AG04450 (cell line): ENCODE measurements at regions not wholly inside any gene's neighbourhood (a gene's known extent, or its start where the extent isn't known, plus 50 kb on each side); places are given as distances from the start of the nearest gene placed in this dataset.
A peak's percentile ranks its signal among the peaks of the same experiment; 100 is the strongest.

Source experiments
- CTCF ChIA-PET: fragments of 300-600, 350-600 bp; formaldehyde crosslinking; extraction: SDS; loops from one replicate; lab custom pipeline; 2022; ENCODE audit warnings: antibody characterized with exemption, inconsistent platforms; lab: Charles Lee
- POLR2A ChIA-PET: fragments of 350-600 bp; formaldehyde crosslinking; extraction: SDS; loops from one replicate; lab custom pipeline; 2021; ENCODE audit warnings: antibody characterized with exemption, inconsistent platforms; lab: Yijun Ruan, JAX
- DNase-seq: peaks from one replicate; pipeline ENCODE4 v3.0.0-alpha.2; 2011; ENCODE audit warnings: low read depth, low spot score
- H3K27ac ChIP-seq: one replicate; pipeline ENCODE4 v1.5.1; 2012; ENCODE audit warnings: low read depth, low read length, control low read depth
- H3K27me3 ChIP-seq: one replicate; pipeline ENCODE4 v1.6.0; 2012; ENCODE audit warnings: low read length; ENCODE audit not compliant: control insufficient read depth, insufficient read depth
- H3K4me3 ChIP-seq: 2 replicates; pipeline ENCODE4 v1.5.1; 2011; ENCODE audit warnings: mild to moderate bottlenecking, low read depth, low read length, control low read depth
- H3K9me3 ChIP-seq: 2 replicates; pipeline ENCODE4 v1.5.1; 2012; ENCODE audit warnings: low read length; ENCODE audit not compliant: control insufficient read depth, insufficient read depth
- CTCF ChIP-seq: IDR thresholded peaks from 2 replicates; pipeline ENCODE4 v1.5.1; 2011; ENCODE audit warnings: low read depth, low read length, control low read depth, inconsistent platforms

- POLR2A ChIA-PET, result no interaction called here
- H3K4me3 ChIP-seq, result no peak overlapping the region
- CTCF ChIA-PET, result interaction anchor here (0.8 kb wide), 1 partner anchor 561 kb away, joined by 4 read pairs; no protein-coding TSS in a partner anchor
- no peak for DNase-seq
- H3K9me3 ChIP-seq, result peaks cover 5% of the 10 kb centered on the region
- H3K27me3 ChIP-seq, result no peaks in the 10 kb centered on the region
- peak; percentile 20; the same call in 1 of the 2 replicates for TF ChIP-seq CTCF
- no peak overlapping the region for H3K27ac ChIP-seq
Observed at GRCh38 chr9:23088932-23089364, 642.3 kb downstream of the DMRTA1 start.

- Histone ChIP-seq H3K27me3 (no peaks in the 10 kb centered on the region), H3K4me3 (no peak overlapping the region), H3K27ac (no peak overlapping the region), H3K9me3 (no peaks in the 10 kb centered on the region)
- DNase-seq, result peak; percentile 49
- no peak for TF ChIP-seq CTCF
- POLR2A ChIA-PET, result interaction anchor here (0.6 kb wide), 1 partner anchor 87 kb away, joined by 4 read pairs; no protein-coding TSS in a partner anchor
- CTCF ChIA-PET, result no interaction called here
Observed at GRCh38 chr9:23117616-23118015, 671.0 kb downstream of the DMRTA1 start.

GRCh38 chr9:23120630-23121029, 674.0 kb downstream of the DMRTA1 start:
- ChIA-PET POLR2A (no interaction called here), CTCF (no interaction called here)
- Histone ChIP-seq H3K27me3 (no peaks in the 10 kb centered on the region), H3K27ac (no peak overlapping the region), H3K9me3 (no peaks in the 10 kb centered on the region), H3K4me3 (no peak overlapping the region)
- no peak for TF ChIP-seq CTCF
- no peak for DNase-seq

GRCh38 chr9:23123048-23123632, 676.5 kb downstream of the DMRTA1 start:
- no peak overlapping the region for H3K27ac ChIP-seq
- ChIA-PET POLR2A (no interaction called here), CTCF (interaction anchor here (0.7 to 1.5 kb wide), 6 partner anchors 9 to 595 kb away, joined by 3 to 5 read pairs (median 4); no protein-coding TSS in a partner anchor)
- TF ChIP-seq CTCF, result peak; percentile 72
- no peaks in the 10 kb centered on the region for H3K27me3 ChIP-seq
- no peaks in the 10 kb centered on the region for H3K9me3 ChIP-seq
- DNase-seq, result no peak
- H3K4me3 ChIP-seq, result no peak overlapping the region

- no peak for TF ChIP-seq CTCF
- Histone ChIP-seq H3K4me3 (no peak overlapping the region), H3K9me3 (peaks cover 6% of the 10 kb centered on the region), H3K27me3 (no peaks in the 10 kb centered on the region), H3K27ac (no peak overlapping the region)
- POLR2A ChIA-PET, result no interaction called here
- CTCF ChIA-PET, result no interaction called here
- no peak for DNase-seq
Observed at GRCh38 chr9:23145467-23145866, 680.6 kb downstream of the ELAVL2 start.
